ENCODE measurements at regions not wholly inside any gene's neighbourhood (a gene's known extent, or its start where the extent isn't known, plus 50 kb on each side); places are given as distances from the start of the nearest gene placed in this dataset.

DNA sequence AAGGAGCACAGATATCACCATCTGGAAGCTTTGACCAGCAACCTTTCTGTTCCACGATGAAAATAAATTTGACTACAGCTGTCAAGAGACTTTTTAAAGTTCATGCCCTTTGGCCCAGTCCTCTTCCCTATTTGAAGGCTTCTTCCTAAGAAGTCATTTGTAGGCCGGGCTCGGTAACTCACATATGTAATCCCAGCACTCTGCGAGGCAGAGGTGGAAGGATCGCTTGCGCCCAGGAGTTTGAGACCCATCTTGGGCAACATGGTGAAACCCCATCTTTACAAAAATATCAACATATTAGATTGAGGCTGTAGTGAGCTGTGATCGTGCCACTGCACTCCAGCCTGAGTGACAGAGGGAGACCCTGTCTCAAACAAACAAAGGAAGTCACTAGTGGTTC, 58.3 kb upstream of the IFFO2 start:
- TF ChIP-seq, protein P1, sequence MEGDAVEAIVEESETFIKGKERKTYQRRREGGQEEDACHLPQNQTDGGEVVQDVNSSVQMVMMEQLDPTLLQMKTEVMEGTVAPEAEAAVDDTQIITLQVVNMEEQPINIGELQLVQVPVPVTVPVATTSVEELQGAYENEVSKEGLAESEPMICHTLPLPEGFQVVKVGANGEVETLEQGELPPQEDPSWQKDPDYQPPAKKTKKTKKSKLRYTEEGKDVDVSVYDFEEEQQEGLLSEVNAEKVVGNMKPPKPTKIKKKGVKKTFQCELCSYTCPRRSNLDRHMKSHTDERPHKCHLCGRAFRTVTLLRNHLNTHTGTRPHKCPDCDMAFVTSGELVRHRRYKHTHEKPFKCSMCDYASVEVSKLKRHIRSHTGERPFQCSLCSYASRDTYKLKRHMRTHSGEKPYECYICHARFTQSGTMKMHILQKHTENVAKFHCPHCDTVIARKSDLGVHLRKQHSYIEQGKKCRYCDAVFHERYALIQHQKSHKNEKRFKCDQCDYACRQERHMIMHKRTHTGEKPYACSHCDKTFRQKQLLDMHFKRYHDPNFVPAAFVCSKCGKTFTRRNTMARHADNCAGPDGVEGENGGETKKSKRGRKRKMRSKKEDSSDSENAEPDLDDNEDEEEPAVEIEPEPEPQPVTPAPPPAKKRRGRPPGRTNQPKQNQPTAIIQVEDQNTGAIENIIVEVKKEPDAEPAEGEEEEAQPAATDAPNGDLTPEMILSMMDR (IDR thresholded peaks at IDR 0.05), result no peak
- TF ChIP-seq POLR2A (IDR thresholded peaks at IDR 0.05) (no peak), POLR2AphosphoS5 (IDR thresholded peaks at IDR 0.05) (no peak)
